ENCODE measurements at regions not wholly inside any gene's neighbourhood (a gene's known extent, or its start where the extent isn't known, plus 50 kb on each side); places are given as distances from the start of the nearest gene placed in this dataset.

- TF ChIP-seq TAF1 (IDR thresholded peaks at IDR 0.05; ENCODE audit: low read depth, low read length): no peak
- no peak for TF ChIP-seq POLR2A (IDR thresholded peaks at IDR 0.05; ENCODE audit: low read depth, low read length)
Measured at GRCh38 chr20:10943686-10944265, 270.0 kb upstream of the JAG1 start.
